Fibroblast of gingiva (primary cell): ENCODE measurements at regions not wholly inside any gene's neighbourhood (a gene's known extent, or its start where the extent isn't known, plus 50 kb on each side); places are given as distances from the start of the nearest gene placed in this dataset.
A peak's percentile ranks its signal among the peaks of the same experiment; 100 is the strongest.

Experiments
- DNase-seq: peaks from one replicate; pipeline ENCODE4 v3.0.0-alpha.2; 2011; ENCODE audit warnings: low read depth

DNA sequence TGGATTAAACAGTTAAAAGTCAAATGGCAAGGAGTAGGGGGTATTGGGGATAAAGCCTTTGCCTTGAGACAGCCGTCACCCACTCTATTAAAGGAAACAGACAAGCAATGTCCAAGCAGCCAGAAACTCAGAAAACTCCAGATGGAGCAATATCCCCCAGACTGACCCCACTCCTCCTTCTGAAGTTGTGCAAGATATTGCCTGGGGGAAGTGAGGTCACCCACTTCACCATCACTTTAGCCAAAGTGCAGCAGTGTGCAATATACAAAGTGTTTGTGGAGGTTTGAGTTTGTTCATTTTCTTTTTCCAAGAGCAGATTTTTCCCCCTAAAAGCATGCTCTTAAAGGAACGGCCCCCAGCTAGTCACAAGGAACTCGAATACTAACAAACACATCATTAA is 125.1 kb downstream of the ETS2 start:
- peak; percentile 83 for DNase-seq

DNA sequence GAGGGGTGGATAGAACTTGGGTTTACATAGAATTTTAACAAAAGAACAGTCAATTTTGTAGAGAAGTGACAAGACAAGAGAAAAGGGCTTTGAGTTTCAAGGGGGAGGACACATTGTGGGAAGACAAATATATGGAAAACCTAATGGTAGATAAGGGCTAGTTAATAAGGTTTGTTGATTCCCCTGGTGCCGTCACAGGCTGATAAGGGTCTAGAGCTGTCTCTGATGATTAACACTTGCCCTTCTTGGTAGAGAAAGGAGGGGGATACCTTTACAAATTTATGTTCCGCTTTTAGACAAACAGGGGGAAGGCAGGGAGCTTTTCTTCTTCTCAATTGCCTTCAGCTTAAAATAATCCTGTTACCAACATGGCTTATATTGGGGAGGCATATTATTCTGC is 124.3 kb downstream of the ETS2 start:
- no peak for DNase-seq

DNA sequence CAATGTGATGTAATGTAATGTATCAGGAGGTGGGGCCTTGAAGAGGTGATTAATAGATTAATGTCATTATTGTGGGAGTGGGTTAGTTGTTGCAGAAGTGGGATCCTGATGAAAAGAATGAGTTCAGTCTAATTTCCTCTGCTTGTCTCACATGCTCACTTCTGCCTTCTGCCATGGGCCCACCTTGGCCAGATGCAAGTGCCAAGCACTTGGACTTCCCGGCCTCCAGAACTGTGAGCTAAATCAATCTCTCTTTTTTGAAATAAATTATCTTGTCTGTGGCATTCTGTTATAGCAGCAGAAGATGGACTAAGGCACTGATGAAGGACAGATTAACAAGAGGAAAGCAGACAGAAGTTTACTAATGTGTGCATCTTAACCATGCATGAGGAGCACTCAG is 123.9 kb downstream of the ETS2 start:
- no peak for DNase-seq

DNA sequence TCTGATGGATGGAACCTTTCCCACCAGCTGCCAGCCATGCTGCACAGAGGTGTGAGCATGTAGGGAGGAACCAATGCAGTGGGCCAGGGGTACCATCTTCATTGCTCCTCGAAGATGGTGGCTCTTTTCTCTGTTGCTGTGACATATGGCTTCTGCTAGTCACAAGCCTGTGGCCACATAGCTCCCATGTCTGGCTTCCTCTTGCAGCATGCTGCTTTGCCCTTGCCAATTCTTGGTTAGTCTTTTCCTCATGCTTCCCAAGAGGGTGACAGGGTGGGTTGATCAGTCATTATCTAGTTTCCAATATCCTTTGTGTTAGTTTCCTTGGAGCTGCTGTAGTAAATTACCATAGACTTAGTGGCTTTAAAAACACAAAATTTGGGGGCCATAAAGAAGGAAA is 123.4 kb downstream of the ETS2 start:
- no peak for DNase-seq

DNA sequence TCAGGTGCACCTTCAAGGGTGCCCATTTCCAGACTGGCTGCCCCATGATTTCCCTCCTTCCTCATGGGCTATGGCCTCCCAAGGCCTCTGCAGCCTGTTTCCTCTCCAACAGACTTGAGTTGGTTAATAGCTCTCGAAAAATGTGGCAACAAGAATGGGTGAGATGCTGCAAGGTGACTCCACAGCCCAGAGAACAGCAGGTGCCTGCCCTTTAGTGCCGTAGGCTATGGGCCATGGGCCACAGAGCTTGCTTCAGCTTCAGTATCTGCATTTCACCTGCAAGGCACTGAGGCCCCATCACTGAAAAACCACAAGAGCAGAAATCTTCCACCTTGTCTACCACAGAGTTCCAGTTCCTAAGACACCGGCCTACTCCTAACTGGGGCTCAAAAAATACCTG is 122.0 kb downstream of the ETS2 start:
- no peak for DNase-seq

DNA sequence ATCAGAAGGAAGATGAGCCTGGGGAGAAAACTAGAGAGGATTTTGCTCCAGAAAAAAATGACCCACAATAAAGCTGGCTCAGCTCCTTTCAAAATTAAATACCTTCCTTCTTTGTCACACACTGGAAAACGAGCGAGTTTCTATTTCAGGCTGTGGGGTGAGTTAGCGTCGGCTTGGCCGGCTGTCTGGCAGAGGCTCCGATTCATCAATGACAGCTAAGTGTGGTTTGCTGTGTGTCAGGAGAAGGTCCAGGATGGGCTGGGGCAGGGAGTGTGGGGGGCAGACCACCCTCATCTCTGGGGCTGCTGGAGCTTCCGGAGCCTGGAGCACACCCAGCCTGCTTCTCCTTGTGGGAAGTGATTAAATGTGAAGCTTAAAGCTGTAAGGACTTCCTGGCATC is 120.2 kb downstream of the ETS2 start:
- DNase-seq = peak; percentile 85

DNA sequence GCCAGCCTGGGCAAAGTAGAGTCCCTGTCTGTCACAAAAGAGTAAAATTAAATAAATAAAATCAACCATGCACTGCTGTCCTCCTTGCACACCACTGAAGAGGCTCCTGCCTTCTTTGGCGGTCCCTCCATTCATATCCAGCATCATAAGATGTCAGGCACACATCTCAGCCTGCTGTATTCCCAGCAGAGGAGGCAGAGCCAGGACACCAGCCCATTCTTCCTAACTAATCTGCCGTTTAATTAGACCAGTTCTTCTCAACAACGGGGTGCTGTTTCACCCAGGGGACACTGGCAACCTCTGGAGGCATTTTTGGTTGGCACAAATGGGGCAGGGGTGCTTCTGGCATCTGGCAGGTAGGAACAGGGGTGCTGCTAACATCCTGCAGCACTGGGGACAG is 119.7 kb downstream of the ETS2 start:
- DNase-seq = no peak

DNA sequence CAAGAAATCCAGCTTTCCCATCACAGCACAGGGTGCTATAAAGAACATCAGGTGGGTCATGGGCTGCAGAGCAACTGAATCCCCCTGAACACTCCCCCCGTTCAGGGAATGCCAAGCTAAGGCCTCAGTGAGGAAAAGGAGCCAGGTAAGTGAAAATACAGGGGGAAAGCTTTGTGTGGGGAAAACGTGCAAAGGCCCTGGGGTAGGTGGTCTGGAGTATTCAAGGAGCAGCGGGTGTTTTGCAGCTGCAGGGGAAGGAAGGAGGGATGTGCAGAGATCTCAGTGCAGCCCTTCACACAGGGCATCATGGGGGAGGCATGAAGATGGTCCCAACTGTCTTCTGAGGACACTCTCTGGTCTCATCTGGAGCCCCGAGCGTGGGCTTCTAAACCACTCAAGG is 119.2 kb downstream of the ETS2 start:
- DNase-seq = no peak

DNA sequence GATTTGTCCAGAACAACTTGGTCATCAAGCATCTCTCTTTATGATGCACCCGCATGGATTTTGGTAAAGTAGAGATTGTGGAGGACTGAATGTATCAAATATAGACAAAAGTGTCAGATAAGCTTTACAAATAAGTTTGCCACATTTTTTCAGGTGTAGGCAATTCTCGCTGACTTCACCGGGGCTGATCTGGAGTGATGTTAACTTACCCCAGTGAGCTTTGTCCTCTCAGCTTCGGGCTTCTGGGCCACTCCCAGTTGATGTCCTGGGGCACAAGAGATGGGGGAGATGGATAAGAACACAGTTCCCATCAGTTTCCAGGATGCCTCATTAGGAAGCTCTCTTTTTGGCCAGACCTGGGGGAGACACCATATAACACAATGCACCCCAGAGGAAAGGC is 117.7 kb downstream of the ETS2 start:
- DNase-seq = no peak

DNA sequence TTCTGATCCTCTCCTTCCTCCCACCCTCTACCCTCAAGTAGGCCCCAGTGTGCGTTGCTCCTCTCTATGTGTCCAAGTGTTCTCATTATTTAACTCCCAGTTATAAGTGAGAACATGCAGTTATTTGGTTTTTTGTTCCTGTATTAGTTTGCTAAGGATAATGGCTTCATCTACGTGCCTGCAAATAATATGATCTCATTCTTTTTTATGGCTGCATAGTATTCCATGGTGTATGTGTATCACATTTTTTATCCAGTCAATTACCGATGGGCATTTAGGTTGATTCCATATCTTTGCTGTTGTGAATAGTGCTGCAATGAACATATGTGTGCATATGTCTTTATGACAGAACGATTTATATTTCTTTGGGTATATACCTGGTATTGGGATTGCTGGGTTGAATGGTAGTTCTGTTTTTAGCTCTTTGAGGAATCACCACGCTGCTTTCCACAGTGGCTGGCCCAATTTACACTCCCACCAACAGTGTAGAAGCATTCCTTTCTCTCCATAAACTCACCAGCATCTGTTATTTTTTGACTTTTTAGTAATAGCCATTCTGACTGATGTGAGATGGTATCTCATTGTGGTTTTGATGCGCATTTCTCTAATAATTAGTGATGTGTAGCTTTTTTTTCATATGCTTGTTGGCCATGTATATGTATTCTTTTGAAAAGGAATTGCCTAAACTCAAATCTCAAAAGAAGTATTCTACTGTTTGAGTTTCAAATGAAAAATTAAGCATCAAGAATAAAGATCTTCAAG is 116.9 kb downstream of the ETS2 start:
- no peak for DNase-seq

DNA sequence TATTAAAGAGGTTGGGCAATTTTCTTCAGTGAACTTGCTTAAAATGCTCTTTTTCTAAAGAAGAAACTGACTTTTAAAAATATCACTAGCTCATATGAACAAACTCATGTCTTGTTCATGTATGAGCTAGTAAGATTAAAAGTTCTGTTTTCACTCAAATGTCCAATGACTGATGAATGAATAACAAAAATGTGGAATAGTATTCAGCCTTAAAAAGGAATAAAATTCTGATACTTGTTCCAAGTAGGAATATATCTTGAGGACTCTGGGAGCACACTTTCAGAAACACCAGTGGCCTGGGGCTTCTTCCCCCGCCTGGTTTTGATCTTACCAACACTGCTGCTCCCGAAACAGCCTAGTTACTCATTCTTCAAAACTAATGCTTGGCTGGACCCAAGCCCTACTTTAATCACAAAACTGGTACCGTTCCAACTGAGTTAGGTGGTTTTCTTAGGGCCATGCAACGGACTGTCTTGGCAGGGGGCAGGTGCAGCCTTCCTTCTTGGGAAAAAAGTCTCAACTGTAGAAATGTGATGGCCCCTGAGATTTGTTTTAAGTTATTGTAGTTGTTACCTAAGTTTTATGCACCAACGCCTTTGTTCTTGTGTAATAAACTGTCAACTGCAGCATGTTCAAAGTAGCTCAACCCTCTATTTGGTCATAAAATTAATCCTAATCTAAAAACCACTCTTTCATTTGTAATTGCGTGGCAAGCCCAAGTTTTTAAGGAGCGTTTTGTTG is 116.0 kb downstream of the ETS2 start:
- no peak for DNase-seq

DNA sequence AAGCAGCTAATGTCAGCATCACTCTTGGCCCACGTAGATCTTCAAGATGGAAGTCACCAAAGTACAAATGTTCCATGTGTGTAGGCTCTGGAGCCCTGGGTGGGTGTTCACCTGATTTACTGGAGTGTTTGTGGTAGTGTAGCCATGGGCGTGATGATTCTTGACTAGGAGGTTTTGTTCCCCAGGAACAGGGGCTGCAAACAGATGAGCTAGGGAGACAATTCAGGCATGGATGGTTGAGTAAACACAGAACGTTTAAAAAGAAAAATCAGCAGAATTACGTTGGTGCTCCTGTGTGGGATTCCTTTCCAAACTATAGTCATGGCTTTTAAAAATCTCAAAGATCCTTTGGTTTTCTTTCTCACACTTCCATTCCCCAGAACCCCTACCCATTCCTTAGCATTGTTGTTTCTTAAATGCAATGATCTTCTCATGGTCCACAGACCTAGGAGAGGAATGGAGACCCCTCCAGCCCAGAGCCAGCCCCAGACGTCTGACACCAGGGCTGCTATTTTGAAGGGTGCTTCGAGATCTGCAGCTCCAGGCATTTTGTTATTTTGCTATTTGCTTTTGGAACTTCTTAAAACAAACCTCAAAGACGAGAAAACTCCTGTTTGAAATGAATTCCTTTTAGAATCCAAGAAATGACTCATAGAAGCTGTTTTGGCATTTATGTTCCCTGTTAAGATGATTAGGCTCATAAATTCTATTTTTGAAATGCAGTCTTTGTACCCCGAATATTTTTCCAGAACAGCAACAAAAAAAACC is 115.1 kb downstream of the ETS2 start:
- DNase-seq = peak; percentile 66

DNA sequence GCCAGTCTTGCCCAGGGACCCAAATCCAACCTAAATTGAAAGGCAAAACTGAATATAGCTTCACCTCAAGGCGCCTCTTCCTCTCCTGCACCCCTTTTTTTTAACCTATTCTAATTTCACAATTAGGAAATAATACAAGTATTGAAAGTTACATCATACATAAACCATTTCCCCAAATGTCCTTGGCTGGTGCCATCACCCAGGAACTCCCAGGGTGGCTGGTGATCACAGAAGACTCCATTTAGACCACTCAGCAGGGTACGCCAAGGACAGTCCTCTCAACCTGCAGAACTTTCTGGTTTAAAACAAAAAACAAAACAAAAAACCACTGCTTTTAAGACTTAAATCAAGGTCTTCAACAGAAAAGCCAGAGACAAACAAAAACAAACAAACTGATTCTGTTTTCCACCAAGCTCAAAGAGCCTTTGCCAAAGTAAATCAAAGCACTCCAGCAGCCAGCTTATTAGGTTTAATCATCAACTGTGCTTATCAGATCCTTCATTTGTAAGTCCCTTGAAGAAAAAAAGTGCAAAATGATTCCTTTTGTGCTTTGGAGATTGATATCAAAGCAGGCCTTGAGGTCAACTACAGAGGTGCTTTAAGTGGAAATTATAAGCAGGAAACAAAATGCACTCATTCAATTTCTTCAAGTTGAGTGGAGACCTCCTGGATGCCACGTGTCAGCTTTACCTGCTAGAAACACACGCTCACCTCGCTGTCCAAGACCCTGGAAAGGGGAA is 113.0 kb downstream of the ETS2 start:
- DNase-seq = no peak

DNA sequence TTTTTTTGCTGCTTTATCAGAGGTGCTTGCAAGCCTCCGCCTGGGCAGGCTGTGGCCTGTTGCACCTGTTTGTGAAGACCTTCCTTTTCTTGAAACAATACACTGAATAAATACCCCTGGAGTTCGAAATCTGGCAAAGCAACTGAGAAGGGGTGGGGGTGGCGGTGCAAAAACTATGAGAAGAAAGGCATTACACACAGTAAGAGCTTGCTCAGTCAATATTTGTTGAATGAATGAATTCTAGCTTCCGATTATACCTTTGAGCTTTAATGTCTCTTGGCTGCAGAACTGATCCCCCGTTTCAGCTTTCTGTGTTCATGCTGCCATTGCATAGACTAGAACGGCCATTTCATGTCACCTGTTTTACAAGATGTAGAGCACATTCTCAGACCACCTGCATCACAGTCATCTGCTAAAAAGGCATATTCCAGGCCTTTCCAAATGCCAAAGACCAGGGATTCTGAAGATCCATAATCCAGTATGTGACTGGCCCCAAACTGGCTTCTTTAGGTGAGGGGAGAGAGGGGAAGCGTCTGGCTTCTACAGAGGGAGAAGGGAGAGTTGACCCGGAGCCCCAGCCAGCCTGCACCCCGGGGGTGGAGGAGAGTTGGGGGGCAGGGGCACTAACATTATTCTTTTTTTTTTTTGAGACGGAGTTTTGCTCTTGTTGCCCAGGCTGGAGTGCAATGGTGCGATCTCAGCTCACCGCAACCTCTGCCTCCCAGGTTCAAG is 111.5 kb downstream of the ETS2 start:
- no peak for DNase-seq

DNA sequence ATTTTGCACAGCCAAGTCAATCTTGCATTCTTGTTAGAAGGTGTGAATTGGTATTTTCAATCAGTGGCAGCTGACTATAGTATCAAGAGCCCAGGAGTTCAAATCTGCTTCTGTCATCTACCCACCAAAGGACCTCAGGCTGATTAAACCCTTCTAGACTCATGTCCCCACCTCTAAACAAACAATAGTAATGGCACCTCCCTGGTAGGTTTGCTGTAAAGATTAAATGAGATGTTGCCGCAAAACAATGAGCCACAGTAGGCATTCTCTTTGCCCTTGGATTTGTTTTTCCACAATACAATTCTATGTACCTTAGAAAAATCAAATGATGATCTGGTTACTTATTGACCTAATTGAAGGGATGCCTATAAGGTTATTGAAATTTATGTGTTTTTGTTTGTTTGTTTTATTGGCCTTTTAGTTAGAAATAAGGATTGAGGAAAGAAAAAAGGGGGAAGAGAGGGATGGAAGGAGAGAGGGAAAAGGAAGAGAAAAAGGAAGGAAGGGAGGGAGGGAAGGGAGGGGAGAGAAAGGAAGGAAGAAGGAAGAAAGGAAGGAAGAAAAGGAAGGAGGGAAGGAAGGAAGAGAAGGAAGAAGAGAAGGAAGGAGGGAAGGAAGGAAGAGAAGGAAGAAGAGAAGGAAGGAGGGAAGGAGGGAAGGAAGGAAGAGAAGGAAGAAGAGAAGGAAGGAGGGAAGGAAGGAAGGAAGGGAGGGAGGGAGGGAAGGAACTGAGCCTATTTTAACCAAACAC is 110.7 kb downstream of the ETS2 start:
- DNase-seq = no peak

DNA sequence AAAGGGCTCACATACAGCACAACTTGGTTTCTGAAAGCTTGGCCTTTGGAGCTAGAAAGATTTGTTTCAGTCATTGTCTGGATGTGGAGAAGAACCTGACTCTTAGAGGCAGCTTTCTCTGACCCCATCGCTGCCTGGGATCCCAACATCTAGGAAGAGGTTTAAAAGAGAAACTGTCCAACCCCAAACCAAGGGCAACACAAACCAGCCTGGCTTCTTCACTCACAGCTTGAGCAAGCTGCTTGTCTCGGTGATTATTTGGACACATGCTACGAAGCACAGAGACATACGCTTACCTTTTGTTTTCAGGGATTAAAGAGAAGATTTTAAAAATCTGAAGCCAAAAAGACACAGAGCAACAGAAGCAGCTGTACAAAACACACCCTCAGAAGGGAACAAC is 109.8 kb downstream of the ETS2 start:
- no peak for DNase-seq

DNA sequence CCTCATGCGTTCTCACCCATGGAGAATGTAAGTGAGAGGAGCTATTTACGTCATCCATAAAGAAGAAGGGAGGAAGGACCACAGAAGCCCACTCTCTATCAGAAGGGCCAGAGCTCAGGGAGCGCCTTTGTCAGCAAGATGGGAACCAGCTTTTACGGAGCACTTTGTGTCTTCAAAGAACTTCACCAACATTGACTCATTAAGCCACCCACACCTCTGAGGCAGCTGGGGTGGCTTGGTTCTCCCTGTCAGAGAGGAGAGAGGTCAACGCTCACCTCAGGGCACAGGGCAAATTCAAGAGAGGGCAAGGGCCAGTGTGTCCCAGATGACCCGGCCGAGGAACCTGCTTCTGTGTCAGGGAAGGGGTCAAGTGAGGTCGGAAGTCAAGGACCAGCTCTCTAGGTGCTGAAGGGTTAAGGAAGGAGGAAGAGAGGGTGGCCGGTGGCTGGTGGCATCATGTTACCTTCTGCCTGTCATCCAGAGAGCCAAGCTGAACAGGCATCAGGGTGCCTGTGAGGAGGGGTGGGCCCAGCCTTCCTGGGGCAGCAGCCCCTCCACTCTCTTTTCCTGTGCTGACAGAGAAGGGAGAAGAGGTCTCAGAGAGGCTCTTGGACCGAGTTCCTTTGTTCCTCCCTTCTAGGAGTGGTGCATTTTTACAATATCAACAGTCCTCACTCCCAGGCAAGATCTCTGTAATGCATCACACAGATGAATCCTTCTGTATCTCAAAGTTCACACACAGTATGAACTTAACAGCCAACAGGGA is 109.0 kb downstream of the ETS2 start:
- DNase-seq = no peak

DNA sequence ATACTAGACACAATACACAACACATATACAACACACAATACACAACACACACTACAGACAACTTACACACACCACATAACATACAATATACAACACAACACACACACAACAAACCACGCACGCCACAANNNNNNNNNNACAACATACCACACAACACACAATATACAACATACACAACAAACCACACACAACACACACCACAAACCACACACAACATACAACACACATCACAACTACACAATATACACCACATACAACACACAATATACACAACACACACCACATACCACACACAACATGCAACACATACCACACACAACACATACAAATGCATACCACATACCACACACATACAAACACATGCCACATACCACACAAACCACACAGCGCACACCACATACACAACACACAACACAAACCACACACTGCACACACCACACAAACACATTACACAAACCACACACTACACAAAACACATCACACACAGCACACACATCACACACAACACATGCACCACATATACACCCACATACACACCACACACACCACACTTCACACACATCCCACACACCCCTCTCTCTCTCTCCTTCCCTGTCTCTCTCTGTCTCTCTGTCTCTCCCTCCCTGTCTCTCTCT is 108.3 kb downstream of the ETS2 start:
- DNase-seq = no peak

DNA sequence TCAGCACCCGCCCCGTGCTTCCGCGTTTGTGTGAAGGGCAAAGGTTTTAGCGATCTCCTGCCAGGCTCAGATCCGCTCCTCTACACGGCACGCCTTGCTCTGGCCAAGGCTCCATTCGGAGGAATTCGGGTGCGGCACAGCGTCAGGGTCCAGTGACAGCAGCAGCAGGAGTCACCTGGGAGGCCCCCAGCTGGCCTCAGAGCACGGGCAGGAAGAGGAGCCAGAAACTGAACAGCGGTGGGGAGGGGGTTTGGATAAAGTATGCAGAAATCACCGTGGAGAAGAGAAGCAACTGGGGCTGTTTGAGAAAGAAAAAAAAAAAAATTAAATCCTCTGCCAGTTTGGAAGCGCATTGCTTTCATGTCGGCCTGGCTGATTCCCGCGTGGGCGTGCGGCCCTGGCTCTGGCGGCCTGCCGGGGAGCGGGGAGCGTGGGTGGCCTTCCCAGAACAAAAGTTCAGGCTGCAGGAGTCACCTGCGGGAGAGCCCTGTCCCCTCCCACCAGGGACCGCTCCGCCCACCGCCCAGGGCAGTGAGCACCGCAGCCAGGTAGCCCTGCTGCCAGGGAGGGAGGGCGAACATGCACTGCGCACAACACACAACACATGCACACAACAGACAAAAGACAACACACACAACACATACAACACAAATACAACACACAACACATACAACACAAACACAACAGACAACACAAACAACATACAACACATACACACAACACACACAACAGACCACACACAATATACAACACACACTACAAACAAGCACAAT is 107.6 kb downstream of the ETS2 start:
- DNase-seq = peak; percentile 50
